Left ventricle myocardium inferior (tissue), 1 donor: ENCODE measurements at regions not wholly inside any gene's neighbourhood (a gene's known extent, or its start where the extent isn't known, plus 50 kb on each side); places are given as distances from the start of the nearest gene placed in this dataset.

Experiments used
- DNase-seq: peaks from one replicate; pipeline ENCODE4 v3.0.0-alpha.2; 2020
- H3K27ac ChIP-seq: fragments of 200-600 bp; replicated peaks from 2 replicates; pipeline ENCODE4 v1.8.0; 2021
- H3K27me3 ChIP-seq: fragments of 200-600 bp; 2 replicates; pipeline ENCODE4 v1.8.0; 2021; ENCODE audit warnings: low read depth
- H3K36me3 ChIP-seq: fragments of 200-600 bp; 2 replicates; pipeline ENCODE4 v1.8.0; 2021
- H3K4me1 ChIP-seq: fragments of 200-600 bp; 2 replicates; pipeline ENCODE4 v1.8.0; 2021
- H3K4me3 ChIP-seq: fragments of 200-600 bp; 2 replicates; pipeline ENCODE4 v1.8.0; 2021; ENCODE audit warnings: mild to moderate bottlenecking, moderate library complexity
- H3K9me3 ChIP-seq: fragments of 200-600 bp; replicated peaks from 2 replicates; pipeline ENCODE4 v1.8.0; 2021
- CTCF ChIP-seq: fragments of 200-600 bp; IDR thresholded peaks from 2 replicates; pipeline ENCODE4 v1.8.0; 2021; ENCODE audit warnings: antibody characterized with exemption, mild to moderate bottlenecking, borderline replicate concordance
- intact Hi-C: fragments of 100-400 bp; cut with micrococcal nuclease; formaldehyde crosslinking; loops from one replicate; pipeline ENCODE4 v1.11.0; 2022
- donor health status: DM: no; HTN: yes; CAD: no; lungs with severe emphysema.

- Histone ChIP-seq H3K36me3 (no peaks in the 10 kb centered on the region), H3K4me1 (no peaks in the 10 kb centered on the region), H3K27ac (no peak overlapping the region), H3K27me3 (no peaks in the 10 kb centered on the region), H3K4me3 (no peak overlapping the region), H3K9me3 (peaks cover 6% of the 10 kb centered on the region)
- intact Hi-C loops: no loop called here
- no peak for DNase-seq
- TF ChIP-seq CTCF: no peak
Observed at GRCh38 chr18:41119031-41119430, 836.0 kb upstream of the PIK3C3 start.

DNA sequence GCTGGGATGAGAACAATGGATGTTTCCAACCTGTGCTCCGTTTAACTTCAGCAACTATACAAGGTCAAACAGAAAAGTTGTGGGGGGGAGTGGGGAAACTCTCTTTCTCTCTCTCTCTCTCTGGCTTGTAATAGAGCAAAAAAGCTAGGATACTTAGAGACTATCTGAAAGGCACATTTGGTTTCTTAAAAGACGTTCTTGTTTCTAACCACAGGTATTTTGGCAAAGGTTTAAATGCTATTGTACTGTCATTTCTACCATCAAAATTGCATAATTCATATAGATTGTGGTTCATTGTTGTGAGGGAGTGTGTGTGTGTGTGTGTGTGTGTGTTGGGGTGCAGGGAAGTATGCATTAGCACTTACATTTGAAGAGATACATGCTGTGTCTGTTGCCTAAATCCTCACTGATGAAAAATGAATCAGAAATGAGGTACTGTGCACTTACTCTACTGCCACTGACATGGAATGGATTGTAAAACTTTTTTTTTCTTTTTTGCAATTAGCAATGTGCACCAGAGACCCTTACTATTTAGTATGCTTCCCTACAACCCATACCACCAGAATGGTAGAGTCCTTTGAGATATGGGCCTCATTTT is 841.0 kb upstream of the PIK3C3 start:
- TF ChIP-seq CTCF: no peak
- Histone ChIP-seq H3K27ac (no peak overlapping the region), H3K4me1 (no peaks in the 10 kb centered on the region), H3K4me3 (no peak overlapping the region), H3K36me3 (no peaks in the 10 kb centered on the region), H3K9me3 (peaks cover 9% of the 10 kb centered on the region), H3K27me3 (no peaks in the 10 kb centered on the region)
- intact Hi-C loops: no loop called here
- DNase-seq: no peak

DNA sequence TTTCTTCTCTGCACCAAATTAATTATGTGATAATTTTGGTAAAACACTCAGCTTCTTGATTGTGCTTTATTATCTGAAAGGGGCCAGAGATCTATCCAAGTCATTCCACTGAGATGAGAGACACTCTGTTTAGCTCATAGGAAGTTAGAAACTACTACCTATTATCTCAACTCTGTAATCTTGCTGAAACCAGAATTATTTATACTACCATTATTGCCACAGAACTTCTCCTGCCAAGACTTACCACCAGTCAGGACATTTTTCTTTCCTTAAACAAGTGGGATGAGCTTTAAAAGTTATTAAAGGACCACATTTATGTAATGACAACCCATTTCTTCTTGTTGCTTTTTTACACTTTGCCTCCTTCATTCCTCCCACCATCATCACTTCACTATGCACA is 855.6 kb upstream of the PIK3C3 start:
- no peaks in the 10 kb centered on the region for H3K27me3 ChIP-seq
- peaks cover 19% of the 10 kb centered on the region for H3K9me3 ChIP-seq
- no peaks in the 10 kb centered on the region for H3K4me1 ChIP-seq
- no peak overlapping the region for H3K4me3 ChIP-seq
- H3K36me3 ChIP-seq: no peaks in the 10 kb centered on the region
- intact Hi-C loops: no loop called here
- DNase-seq: no peak
- no peak for TF ChIP-seq CTCF
- H3K27ac ChIP-seq: no peak overlapping the region

DNA sequence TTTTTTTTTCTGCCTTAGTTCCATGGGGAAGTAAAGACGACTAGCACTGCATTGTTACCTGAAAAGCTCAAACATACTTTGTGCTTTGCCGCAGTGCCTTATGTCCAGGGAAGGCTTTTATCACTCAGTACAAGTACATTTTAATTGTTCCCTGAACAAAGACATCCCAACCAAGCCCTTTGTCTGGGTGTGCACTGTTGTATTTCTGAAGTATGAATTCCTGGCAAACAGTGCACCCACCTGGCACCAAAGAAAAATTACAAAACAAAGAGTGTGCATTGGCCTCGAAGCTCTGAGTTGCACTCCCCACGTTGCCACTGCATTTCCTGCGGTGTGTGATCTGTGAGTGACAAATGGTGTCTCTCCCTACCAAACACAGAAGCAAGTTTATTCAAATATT is 858.5 kb upstream of the PIK3C3 start:
- Histone ChIP-seq H3K36me3 (no peaks in the 10 kb centered on the region), H3K4me3 (no peak overlapping the region), H3K9me3 (no peaks in the 10 kb centered on the region), H3K27me3 (no peaks in the 10 kb centered on the region), H3K27ac (no peak overlapping the region), H3K4me1 (no peaks in the 10 kb centered on the region)
- TF ChIP-seq CTCF: peak; percentile 11
- intact Hi-C loops: no loop called here
- DNase-seq: no peak

DNA sequence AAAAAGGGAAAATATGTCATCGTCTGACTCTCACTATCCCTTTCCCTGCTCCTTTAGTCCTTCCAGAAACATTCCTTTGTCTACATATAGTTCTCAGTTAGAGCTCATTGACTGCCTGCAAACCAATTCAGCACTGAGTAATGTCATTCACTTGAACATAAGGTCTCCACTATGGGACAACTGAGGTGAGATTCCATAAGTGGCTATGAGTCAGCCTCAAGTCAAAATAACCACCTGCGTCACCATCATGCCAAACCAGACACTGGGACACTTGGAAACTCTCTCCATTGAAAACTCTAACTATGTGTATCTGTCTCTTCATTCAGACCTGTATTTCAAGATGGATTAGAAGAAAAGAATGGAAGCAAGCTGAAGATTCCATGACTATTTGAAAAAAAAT is 878.0 kb upstream of the PIK3C3 start:
- Histone ChIP-seq H3K27me3 (no peaks in the 10 kb centered on the region), H3K4me1 (no peaks in the 10 kb centered on the region), H3K4me3 (no peak overlapping the region), H3K36me3 (no peaks in the 10 kb centered on the region), H3K27ac (no peak overlapping the region), H3K9me3 (peaks cover 3% of the 10 kb centered on the region)
- no peak for DNase-seq
- TF ChIP-seq CTCF: no peak
- intact Hi-C loops: loop anchor here (10.0 kb wide), 1 partner anchor 48 kb away; no protein-coding TSS in a partner anchor
